Adrenal gland (tissue), 9 donors: ENCODE measurements at regions not wholly inside any gene's neighbourhood (a gene's known extent, or its start where the extent isn't known, plus 50 kb on each side); places are given as distances from the start of the nearest gene placed in this dataset.

ENCODE experiments used
- DNase-seq, 7 donors: peaks; one replicate each; pipeline ENCODE4 v3.0.0-alpha.2; 2019 to 2020
- H3K27ac ChIP-seq, 5 donors: fragments of 200-600 bp; sonication (generic) in 4 of 5; 1 replicate in 3 of 5; 2 replicates in 2 of 5; pipeline versions ENCODE4 v1.5.1 to v1.8.0; 2016 to 2020; ENCODE audit warnings: mild to moderate bottlenecking in 1 of 5
- H3K27me3 ChIP-seq: fragments of 200-600 bp; 2 replicates; pipeline ENCODE4 v1.8.0; 2021
- H3K36me3 ChIP-seq, 2 donors: fragments of 200-600 bp; replicated peaks in 1 of 2; 1 replicate in 1 of 2; 2 replicates in 1 of 2; pipeline versions ENCODE4 v1.5.1 to v1.8.0; 2018 to 2022
- H3K4me1 ChIP-seq, 2 donors: fragments of 200-600 bp; replicated peaks in 1 of 2; 1 replicate in 1 of 2; 2 replicates in 1 of 2; pipeline versions ENCODE4 v1.5.1 to v1.8.0; 2018 to 2021
- H3K4me3 ChIP-seq, 4 donors: fragments of 200-600 bp; sonication (generic) in 3 of 4; one replicate each; pipeline ENCODE4 v1.5.1; 2016 to 2018
- H3K9me3 ChIP-seq, 3 donors: fragments of 200-600 bp; sonication (generic) in 1 of 3; replicated peaks in 1 of 3; 1 replicate in 2 of 3; 2 replicates in 1 of 3; pipeline versions ENCODE4 v1.5.1 to v1.8.0; 2016 to 2021
- CTCF ChIP-seq, 6 experiments: fragments of 450-650 bp in 4 of 6; fragments of 200-600 bp in 2 of 6; sonication (generic) in 1 of 6; IDR thresholded peaks; 1 replicate in 5 of 6; 2 replicates in 1 of 6; pipeline versions ENCODE4 v1.5.1 to v1.8.0; 2016 to 2021; ENCODE audit warnings: antibody characterized with exemption in 6 of 6, mild to moderate bottlenecking in 2 of 6, moderate library complexity in 1 of 6
- POLR2A ChIP-seq, 2 donors: fragments of 450-650 bp; IDR thresholded peaks; one replicate each; pipeline ENCODE4 v1.6.1; 2017; ENCODE audit warnings: antibody characterized with exemption in 2 of 2, mild to moderate bottlenecking in 2 of 2, moderate library complexity in 1 of 2
- WGBS, 4 donors: extraction: QIAGEN DNeasy Blood & Tissue Kit in 2 of 4; methylation state at CpG; one replicate each; pipeline versions ENCODE4 v1.1.5 to v1.1.7; 2013 to 2017; 5-methylcytosine and 5-hydroxymethylcytosine counted together
- intact Hi-C, 2 donors: fragments of 100-400 bp; cut with DNase I; formaldehyde crosslinking; loops; one replicate each; pipeline versions ENCODE4 v1.14.1 to v1.15.0; 2022 to 2023
- donor health status: healthy with polysubstance abuse.
- donor health status: Bipolar disorder and iron deficiency.
- donor health status: DM: yes; HTN: yes; CAD: no.
- donor health status: DM: no; HTN: no; CAD: no.
- donor health status: DM: no; HTN: no; CAD: no.

GRCh38 chr11:13118650-13119049 lies 109.5 kb downstream of the RASSF10 start:
- Histone ChIP-seq H3K36me3 (no peaks in the 10 kb centered on the region), H3K4me1 (no peaks in the 10 kb centered on the region), H3K4me3 (no peak overlapping the region), H3K9me3 (no peaks in the 10 kb centered on the region), H3K27me3 (peaks cover 3% of the 10 kb centered on the region), H3K27ac (no peak overlapping the region)
- TF ChIP-seq CTCF (IDR thresholded peaks at IDR 0.05) (no peak), POLR2A (IDR thresholded peaks at IDR 0.05) (no peak)
- no peak for DNase-seq
- 65 to 100% (median 79%) methylated on average over 1 to 3 of the region's 3 CpGs for WGBS, 4 donors
- intact Hi-C loops: no loop called here

DNA sequence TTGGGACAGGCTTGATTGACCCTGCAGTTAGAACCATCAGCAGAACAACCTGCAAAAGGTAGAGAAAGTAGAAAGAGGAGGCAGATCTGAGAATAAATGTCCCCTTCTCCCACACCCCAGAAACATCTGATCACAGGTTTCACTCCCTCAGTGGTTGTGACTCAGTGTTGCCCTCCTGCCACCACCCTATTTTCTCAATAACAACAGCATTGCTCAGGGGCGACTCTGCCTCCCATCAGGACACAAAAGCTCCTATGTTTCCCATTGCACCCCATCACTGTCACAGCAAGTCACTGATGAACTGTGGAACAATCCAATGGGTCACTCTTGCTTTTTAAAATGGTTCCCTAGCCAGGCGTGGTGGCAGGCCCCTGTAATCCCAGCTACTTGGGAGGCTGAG lies 110.2 kb downstream of the RASSF10 start:
- no peaks in the 10 kb centered on the region for H3K9me3 ChIP-seq
- peaks cover 3% of the 10 kb centered on the region for H3K27me3 ChIP-seq
- TF ChIP-seq POLR2A (IDR thresholded peaks at IDR 0.05) (no peak), CTCF (IDR thresholded peaks at IDR 0.05) (no peak)
- no peak overlapping the region for H3K27ac ChIP-seq
- intact Hi-C loops: no loop called here
- no peaks in the 10 kb centered on the region for H3K36me3 ChIP-seq
- H3K4me1 ChIP-seq: no peaks in the 10 kb centered on the region
- WGBS, 4 donors: 74 to 89% (median 80%) methylated on average over 2 of the region's 2 CpGs
- DNase-seq: no peak
- no peak overlapping the region for H3K4me3 ChIP-seq

DNA sequence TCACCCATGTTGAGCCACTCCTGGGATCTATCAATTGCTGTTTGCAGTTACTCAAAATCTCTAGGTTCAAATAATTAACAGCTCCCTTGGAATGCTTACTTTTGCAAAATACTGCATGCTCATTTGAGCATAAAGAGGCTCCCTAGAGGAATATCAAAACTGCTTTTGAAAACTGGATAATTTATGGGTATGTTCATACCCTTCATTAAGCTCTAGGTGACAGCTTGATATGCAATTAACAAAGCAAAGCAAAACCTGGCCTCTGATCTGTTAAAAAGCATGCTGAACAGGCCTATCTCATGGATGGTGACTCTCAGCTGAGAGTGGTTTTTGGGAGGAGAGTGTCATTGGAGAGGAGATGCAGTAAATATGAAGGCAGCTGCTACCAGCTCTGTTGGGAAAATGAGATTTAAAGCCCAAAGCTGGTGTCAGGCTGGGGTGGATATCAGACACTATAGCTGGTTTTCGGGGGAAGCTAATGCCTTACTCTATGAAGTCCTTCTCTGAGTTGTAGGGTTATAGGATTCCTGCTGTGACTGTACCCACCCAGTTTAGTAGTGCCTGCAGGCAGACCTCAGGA lies 110.9 kb downstream of the RASSF10 start:
- TF ChIP-seq POLR2A (IDR thresholded peaks at IDR 0.05) (no peak), CTCF (IDR thresholded peaks at IDR 0.05) (no peak)
- Histone ChIP-seq H3K9me3 (no peaks in the 10 kb centered on the region), H3K4me3 (no peak overlapping the region), H3K4me1 (no peaks in the 10 kb centered on the region), H3K36me3 (no peaks in the 10 kb centered on the region), H3K27me3 (peaks cover 3% of the 10 kb centered on the region), H3K27ac (no peak overlapping the region)
- intact Hi-C loops: no loop called here
- DNase-seq: no peak
- WGBS, 4 donors: 73 to 92% (median 81%) methylated on average over 1 of the region's 1 CpG

DNA sequence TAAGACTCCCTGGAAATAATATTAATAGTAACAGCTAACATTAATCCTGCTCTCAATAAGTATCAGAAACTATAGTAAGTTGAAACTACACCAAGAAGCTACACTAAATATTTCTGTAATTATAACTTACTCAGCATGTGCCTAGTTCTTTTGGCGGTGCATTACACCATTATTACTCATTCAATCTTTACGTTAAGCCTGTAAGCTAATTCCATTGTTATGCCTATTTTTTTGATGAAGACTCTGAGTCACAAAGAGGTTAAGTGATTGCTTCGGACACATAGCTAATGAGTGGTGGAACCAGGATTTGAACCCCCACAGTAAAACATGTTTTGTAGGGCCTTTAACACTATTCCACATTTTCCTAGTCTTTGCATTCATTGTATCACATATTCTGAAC lies 111.6 kb downstream of the RASSF10 start:
- H3K27ac ChIP-seq: no peak overlapping the region
- H3K36me3 ChIP-seq: no peaks in the 10 kb centered on the region
- WGBS, 4 donors: 61 to 63% (median 62%) methylated on average over 3 of the region's 3 CpGs
- DNase-seq: no peak
- no peaks in the 10 kb centered on the region for H3K4me1 ChIP-seq
- intact Hi-C loops: no loop called here
- no peaks in the 10 kb centered on the region for H3K9me3 ChIP-seq
- H3K27me3 ChIP-seq: peaks cover 3% of the 10 kb centered on the region
- TF ChIP-seq CTCF (IDR thresholded peaks at IDR 0.05): no peak
- no peak for TF ChIP-seq POLR2A (IDR thresholded peaks at IDR 0.05)
- no peak overlapping the region for H3K4me3 ChIP-seq
